ENCODE measurements at regions not wholly inside any gene's neighbourhood (a gene's known extent, or its start where the extent isn't known, plus 50 kb on each side); places are given as distances from the start of the nearest gene placed in this dataset.

GRCh38 chr1:217224201-217224600 is 406.7 kb downstream of the GPATCH2 start:
- Histone ChIP-seq H3K9me3 (replicated peaks) (no peaks in the 10 kb centered on the region), H3K27me3 (replicated peaks) (no peaks in the 10 kb centered on the region; the same call in 1 of the 2 replicates), H3K27ac (no peak overlapping the region), H3K4me3 (no peak overlapping the region), H3K4me1 (replicated peaks) (no peaks in the 10 kb centered on the region), H3K36me3 (no peaks in the 10 kb centered on the region)
- DNase-seq (ENCODE audit: low read depth in 1 of 2, low spot score in 2 of 2), result no peak

GRCh38 chr1:217214551-217214950 is 416.3 kb downstream of the GPATCH2 start:
- no peaks in the 10 kb centered on the region for H3K36me3 ChIP-seq
- no peaks in the 10 kb centered on the region for H3K4me1 ChIP-seq (replicated peaks)
- no peak for DNase-seq (ENCODE audit: low read depth in 1 of 2, low spot score in 2 of 2)

GRCh38 chr1:217211486-217211885 is 419.4 kb downstream of the GPATCH2 start:
- Histone ChIP-seq H3K27me3 (replicated peaks) (no peaks in the 10 kb centered on the region), H3K9me3 (replicated peaks) (no peaks in the 10 kb centered on the region), H3K4me3 (no peak overlapping the region), H3K27ac (no peak overlapping the region), H3K36me3 (no peaks in the 10 kb centered on the region), H3K4me1 (replicated peaks) (no peaks in the 10 kb centered on the region)
- DNase-seq (ENCODE audit: low read depth in 1 of 2, low spot score in 2 of 2), result no peak

More at GRCh38 chr1:217214551-217214950, 416.3 kb downstream of the GPATCH2 start:
- H3K27ac ChIP-seq, result no peak overlapping the region
- no peaks in the 10 kb centered on the region for H3K27me3 ChIP-seq (replicated peaks)
- H3K4me3 ChIP-seq, result no peak overlapping the region
- no peaks in the 10 kb centered on the region for H3K9me3 ChIP-seq (replicated peaks)

- H3K36me3 ChIP-seq, result no peaks in the 10 kb centered on the region
- no peaks in the 10 kb centered on the region for H3K4me1 ChIP-seq (replicated peaks)
- no peak overlapping the region for H3K27ac ChIP-seq
- no peak for DNase-seq (ENCODE audit: low read depth in 1 of 2, low spot score in 2 of 2)
- no peaks in the 10 kb centered on the region for H3K27me3 ChIP-seq (replicated peaks)
- no peaks in the 10 kb centered on the region for H3K9me3 ChIP-seq (replicated peaks)
- H3K4me3 ChIP-seq, result no peak overlapping the region
Measured at GRCh38 chr1:217205578-217205977, 425.3 kb downstream of the GPATCH2 start.

- Histone ChIP-seq H3K36me3 (no peaks in the 10 kb centered on the region), H3K27me3 (replicated peaks) (no peaks in the 10 kb centered on the region), H3K4me3 (no peak overlapping the region), H3K9me3 (replicated peaks) (no peaks in the 10 kb centered on the region), H3K27ac (no peak overlapping the region), H3K4me1 (replicated peaks) (no peaks in the 10 kb centered on the region)
- no peak for DNase-seq (ENCODE audit: low read depth in 1 of 2, low spot score in 2 of 2)
Measured at GRCh38 chr1:217196616-217197015, 434.3 kb downstream of the GPATCH2 start.

- no peak for DNase-seq (ENCODE audit: low read depth in 1 of 2, low spot score in 2 of 2)
- Histone ChIP-seq H3K4me1 (replicated peaks) (no peaks in the 10 kb centered on the region), H3K9me3 (replicated peaks) (no peaks in the 10 kb centered on the region), H3K27ac (no peak overlapping the region), H3K4me3 (no peak overlapping the region), H3K27me3 (replicated peaks) (no peaks in the 10 kb centered on the region; the same call in 1 of the 2 replicates), H3K36me3 (no peaks in the 10 kb centered on the region)
Measured at GRCh38 chr1:217193151-217193550, 437.7 kb downstream of the GPATCH2 start.

DNA sequence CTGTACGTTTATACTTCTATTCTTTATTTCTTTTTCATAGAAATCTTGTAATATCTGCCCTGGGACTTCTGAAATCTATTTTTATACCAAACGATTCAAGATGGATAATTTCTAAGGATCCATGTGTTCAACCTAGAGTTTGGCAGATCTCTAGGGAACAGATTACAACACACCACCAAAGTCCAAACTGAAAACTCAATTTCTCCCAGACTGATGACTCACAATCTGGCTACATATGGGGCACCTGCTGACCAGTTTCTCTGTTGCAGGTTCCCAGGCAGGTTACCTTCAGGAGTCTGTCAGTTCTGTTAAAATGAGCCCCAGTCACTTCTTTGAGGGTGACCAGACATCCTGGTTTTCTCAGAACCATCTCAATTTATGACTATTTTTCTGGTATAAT is 439.4 kb downstream of the GPATCH2 start:
- Histone ChIP-seq H3K27me3 (replicated peaks) (no peaks in the 10 kb centered on the region; the same call in 1 of the 2 replicates), H3K36me3 (no peaks in the 10 kb centered on the region), H3K4me3 (no peak overlapping the region), H3K4me1 (replicated peaks) (no peaks in the 10 kb centered on the region), H3K27ac (no peak overlapping the region), H3K9me3 (replicated peaks) (no peaks in the 10 kb centered on the region)
- DNase-seq (ENCODE audit: low read depth in 1 of 2, low spot score in 2 of 2), result no peak

DNA sequence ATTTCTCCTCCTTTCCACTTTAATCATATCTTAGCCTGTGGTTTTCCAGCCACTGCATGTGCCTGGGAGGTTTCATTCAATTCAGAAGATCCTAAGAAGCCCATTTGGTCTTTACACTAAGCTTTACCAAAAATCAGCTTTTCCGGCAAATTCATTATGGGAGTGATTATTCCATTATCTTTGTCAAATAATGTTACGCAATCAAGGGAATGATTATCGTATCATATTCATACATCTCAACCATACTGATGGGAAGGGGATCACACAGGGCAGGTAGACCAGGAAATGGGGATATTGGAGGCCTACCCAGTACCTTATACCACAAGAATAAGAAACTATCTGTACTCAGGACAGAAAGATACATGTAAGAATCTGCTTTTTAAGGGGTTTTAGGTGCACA is 440.5 kb downstream of the GPATCH2 start:
- Histone ChIP-seq H3K27ac (no peak overlapping the region), H3K9me3 (replicated peaks) (no peaks in the 10 kb centered on the region), H3K4me1 (replicated peaks) (no peaks in the 10 kb centered on the region), H3K27me3 (replicated peaks) (no peaks in the 10 kb centered on the region; the same call in 1 of the 2 replicates), H3K4me3 (no peak overlapping the region), H3K36me3 (no peaks in the 10 kb centered on the region)
- DNase-seq (ENCODE audit: low read depth in 1 of 2, low spot score in 2 of 2), result no peak

DNA sequence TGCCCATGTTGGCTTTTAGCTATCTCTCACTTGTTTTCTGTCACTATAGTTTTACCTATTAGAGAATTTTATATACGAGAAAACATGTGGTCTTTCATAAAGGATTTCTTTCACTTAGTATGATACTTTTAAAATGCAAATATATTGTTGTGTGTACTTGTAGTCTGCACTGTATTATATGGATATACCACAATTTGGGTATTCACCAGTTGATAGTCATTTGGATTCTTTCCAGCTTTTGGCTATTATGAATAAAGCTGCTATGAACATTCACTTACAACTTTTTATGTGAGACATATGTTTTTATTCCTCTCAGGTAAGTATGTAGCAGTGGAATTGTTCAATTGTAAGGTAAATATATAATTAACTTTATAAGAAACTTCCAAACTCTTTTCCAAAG is 441.5 kb downstream of the GPATCH2 start:
- Histone ChIP-seq H3K27ac (no peak overlapping the region), H3K4me3 (no peak overlapping the region), H3K4me1 (replicated peaks) (no peaks in the 10 kb centered on the region), H3K9me3 (replicated peaks) (no peaks in the 10 kb centered on the region), H3K27me3 (replicated peaks) (no peaks in the 10 kb centered on the region; the same call in 1 of the 2 replicates), H3K36me3 (no peaks in the 10 kb centered on the region)
- DNase-seq (ENCODE audit: low read depth in 1 of 2, low spot score in 2 of 2), result no peak

DNA sequence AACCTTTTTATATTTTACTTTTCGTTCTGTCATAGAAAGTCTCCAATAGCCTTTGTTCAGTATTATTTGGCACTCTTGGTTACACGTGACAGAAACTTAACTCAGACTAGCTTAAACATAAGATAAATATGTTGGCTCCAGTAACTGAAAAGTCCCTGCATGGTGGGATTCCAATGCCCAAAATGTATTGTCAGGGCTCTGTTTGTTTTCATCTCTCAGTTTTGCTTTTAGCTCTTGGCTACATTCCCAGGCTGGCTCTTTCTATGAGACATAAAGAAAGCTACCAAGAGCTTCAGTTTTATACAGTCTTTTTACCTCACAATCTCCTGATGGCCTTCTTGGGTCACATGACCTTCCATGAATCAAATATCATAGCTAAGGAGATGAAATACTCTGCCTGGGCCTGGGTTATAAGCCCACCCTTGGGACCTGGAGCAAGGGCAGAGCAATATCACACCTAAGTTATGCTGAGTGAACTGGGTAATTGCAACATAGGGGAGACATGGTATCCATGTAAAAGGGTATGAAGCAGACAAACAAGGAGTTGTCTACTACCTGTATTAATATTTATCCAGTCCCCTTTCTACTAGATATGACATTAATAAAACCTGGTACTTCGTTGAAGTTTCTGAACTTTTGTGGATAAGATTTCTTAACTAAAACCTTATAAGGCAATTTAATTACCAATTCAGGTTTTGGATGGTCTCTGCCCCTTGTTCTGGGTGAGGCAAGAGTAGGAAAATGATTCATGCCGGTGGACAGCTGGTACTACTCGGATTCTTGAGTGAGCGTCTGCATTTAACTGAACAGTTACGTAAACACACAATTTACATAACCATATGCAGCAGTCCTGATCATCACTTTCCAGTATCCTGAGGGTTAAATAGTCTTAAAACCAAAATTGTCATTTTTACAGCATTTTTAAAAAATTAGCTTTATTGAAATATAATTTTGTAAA is 442.3 kb downstream of the GPATCH2 start:
- DNase-seq (ENCODE audit: low read depth in 1 of 2, low spot score in 2 of 2), result no peak
- Histone ChIP-seq H3K4me1 (replicated peaks) (no peaks in the 10 kb centered on the region), H3K36me3 (no peaks in the 10 kb centered on the region), H3K27me3 (replicated peaks) (no peaks in the 10 kb centered on the region; the same call in 1 of the 2 replicates), H3K27ac (no peak overlapping the region), H3K4me3 (no peak overlapping the region), H3K9me3 (replicated peaks) (no peaks in the 10 kb centered on the region)

DNA sequence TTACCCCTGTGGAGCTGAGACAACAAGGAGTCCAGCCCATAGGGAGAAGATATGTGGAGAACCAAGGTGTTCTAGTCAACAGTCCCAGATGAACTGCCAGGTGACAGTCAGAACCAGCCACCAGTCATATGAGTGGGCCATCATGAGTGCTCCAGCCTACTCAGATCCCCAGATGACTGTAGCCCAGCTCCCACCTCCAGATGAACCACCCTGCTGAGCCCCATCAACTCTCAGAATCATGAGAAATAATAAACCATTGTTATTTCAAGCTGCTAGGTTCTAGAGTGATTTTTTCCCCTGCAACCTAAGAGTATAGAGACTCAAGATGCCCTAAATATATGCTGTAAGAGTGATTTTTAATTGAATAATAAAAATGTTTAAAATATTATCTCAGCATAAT is 444.2 kb downstream of the GPATCH2 start:
- no peak for DNase-seq (ENCODE audit: low read depth in 1 of 2, low spot score in 2 of 2)
- Histone ChIP-seq H3K4me1 (replicated peaks) (no peaks in the 10 kb centered on the region), H3K9me3 (replicated peaks) (no peaks in the 10 kb centered on the region), H3K36me3 (no peaks in the 10 kb centered on the region), H3K27me3 (replicated peaks) (no peaks in the 10 kb centered on the region; the same call in 1 of the 2 replicates), H3K27ac (no peak overlapping the region), H3K4me3 (no peak overlapping the region)

DNA sequence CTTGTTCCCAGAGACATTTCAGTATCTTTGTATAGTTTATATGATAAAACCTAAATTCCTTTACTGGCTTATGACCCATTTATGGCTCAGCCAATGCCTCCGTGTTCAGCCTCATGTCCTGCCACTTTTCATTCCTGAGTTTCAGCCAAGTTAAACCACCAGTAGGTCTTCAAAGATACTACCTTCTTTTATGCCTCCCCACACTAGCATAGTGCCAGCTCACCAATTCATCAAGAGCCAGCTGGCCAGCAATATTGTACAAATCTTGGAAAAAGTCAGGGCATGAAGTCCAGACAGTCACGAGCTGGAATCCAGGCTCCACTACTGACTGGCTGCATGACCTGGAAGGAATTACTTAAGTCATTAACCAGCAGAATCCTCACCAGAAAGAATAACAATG is 446.0 kb downstream of the GPATCH2 start:
- Histone ChIP-seq H3K4me3 (no peak overlapping the region), H3K27ac (no peak overlapping the region), H3K4me1 (replicated peaks) (no peaks in the 10 kb centered on the region), H3K9me3 (replicated peaks) (no peaks in the 10 kb centered on the region), H3K27me3 (replicated peaks) (no peaks in the 10 kb centered on the region), H3K36me3 (no peaks in the 10 kb centered on the region)
- DNase-seq (ENCODE audit: low read depth in 1 of 2, low spot score in 2 of 2), result no peak

DNA sequence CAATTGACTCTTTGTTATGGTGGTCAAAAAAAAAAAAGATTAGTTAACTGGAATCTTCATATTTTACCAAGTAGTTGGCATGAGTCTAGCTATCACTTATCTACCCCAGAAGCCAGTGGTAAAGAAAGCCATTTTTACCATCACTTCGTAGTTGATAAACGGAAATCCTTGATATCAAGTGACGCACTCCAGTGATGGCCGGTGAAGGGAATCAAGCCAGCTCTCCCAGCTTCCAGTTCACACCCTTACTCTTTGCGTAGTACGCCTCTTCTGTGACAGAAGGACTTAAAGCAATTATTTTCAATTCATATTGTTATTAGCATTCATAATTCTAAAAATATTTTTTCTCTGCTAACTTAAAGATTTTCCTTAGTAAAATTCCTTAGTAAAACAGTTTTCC is 447.9 kb downstream of the GPATCH2 start:
- H3K27ac ChIP-seq, result no peak overlapping the region
- H3K9me3 ChIP-seq (replicated peaks), result no peaks in the 10 kb centered on the region
- H3K4me1 ChIP-seq (replicated peaks), result no peaks in the 10 kb centered on the region
- H3K36me3 ChIP-seq, result no peaks in the 10 kb centered on the region
- no peak overlapping the region for H3K4me3 ChIP-seq
- H3K27me3 ChIP-seq (replicated peaks), result no peaks in the 10 kb centered on the region
- no peak for DNase-seq (ENCODE audit: low read depth in 1 of 2, low spot score in 2 of 2)

DNA sequence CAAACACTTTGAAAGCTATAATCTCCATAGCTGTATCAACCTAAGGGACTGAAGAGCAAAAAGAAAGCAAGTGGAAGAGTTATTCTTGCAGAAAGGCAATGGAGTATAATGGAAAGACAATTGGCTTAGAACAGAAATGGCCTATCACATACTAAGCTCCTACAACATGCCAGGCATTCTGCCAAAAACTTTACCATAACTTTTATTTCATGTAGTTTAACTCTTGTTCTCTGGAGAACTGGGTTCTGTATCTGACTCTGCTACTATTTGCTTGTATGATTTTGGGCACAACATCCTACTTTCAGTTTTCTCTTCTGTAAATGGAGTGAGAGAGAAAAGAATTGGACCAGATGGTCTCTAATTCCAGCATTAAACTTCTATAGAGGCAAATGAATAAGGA is 449.1 kb downstream of the GPATCH2 start:
- H3K4me1 ChIP-seq (replicated peaks), result no peaks in the 10 kb centered on the region
- H3K27ac ChIP-seq, result no peak overlapping the region
- no peak overlapping the region for H3K4me3 ChIP-seq
- DNase-seq (ENCODE audit: low read depth in 1 of 2, low spot score in 2 of 2), result no peak
- no peaks in the 10 kb centered on the region for H3K36me3 ChIP-seq
- no peaks in the 10 kb centered on the region for H3K9me3 ChIP-seq (replicated peaks)
- no peaks in the 10 kb centered on the region for H3K27me3 ChIP-seq (replicated peaks)

All from SJSA1 (cell line).